Astrocyte (in vitro differentiated cells and primary cell): ENCODE measurements at regions not wholly inside any gene's neighbourhood (a gene's known extent, or its start where the extent isn't known, plus 50 kb on each side); places are given as distances from the start of the nearest gene placed in this dataset.

Source experiments
- DNase-seq: peaks from one replicate; pipeline ENCODE4 v3.0.0-alpha.2; 2010; ENCODE audit warnings: low read depth
- FAIRE-seq: peaks from 2 replicates; lab custom pipeline; 2011; peaks lifted over from hg19 to GRCh38; lab: Jason Lieb, UNC
- H2AFZ ChIP-seq: 2 replicates; pipeline ENCODE4 v1.6.0; 2012; ENCODE audit warnings: low read depth, low read length, inconsistent platforms
- H3K27ac ChIP-seq: 2 replicates; pipeline ENCODE4 v1.5.1; 2011; ENCODE audit warnings: low read depth, low read length, inconsistent platforms
- H3K27me3 ChIP-seq: 2 replicates; pipeline ENCODE4 v1.6.0; 2011; ENCODE audit warnings: low read length, inconsistent platforms; ENCODE audit not compliant: insufficient read depth
- H3K36me3 ChIP-seq: 2 replicates; pipeline ENCODE4 v1.5.1; 2011; ENCODE audit warnings: low read length, inconsistent platforms; ENCODE audit not compliant: insufficient read depth
- H3K4me1 ChIP-seq: 2 replicates; pipeline ENCODE4 v1.5.1; 2011; ENCODE audit warnings: low read length, inconsistent platforms; ENCODE audit not compliant: insufficient read depth
- H3K4me2 ChIP-seq: 2 replicates; pipeline ENCODE4 v1.6.0; 2012; ENCODE audit warnings: low read length, inconsistent platforms
- H3K4me3 ChIP-seq: 2 replicates; pipeline ENCODE4 v1.5.1; 2011; ENCODE audit warnings: low read depth, mild to moderate bottlenecking, low read length, inconsistent platforms; ENCODE audit not compliant: insufficient read depth
- H3K79me2 ChIP-seq: 2 replicates; pipeline ENCODE4 v1.6.0; 2012; ENCODE audit warnings: mild to moderate bottlenecking, low read length, inconsistent platforms; ENCODE audit not compliant: insufficient read depth
- H3K9ac ChIP-seq: 2 replicates; pipeline ENCODE4 v1.6.0; 2012; ENCODE audit warnings: mild to moderate bottlenecking, low read length, inconsistent platforms
- H3K9me3 ChIP-seq: 2 replicates; pipeline ENCODE4 v1.5.1; 2012; ENCODE audit warnings: low read depth, mild to moderate bottlenecking, low read length, inconsistent platforms; ENCODE audit not compliant: insufficient read depth
- H4K20me1 ChIP-seq: 2 replicates; pipeline ENCODE4 v1.6.0; 2012; ENCODE audit warnings: low read length, inconsistent platforms; ENCODE audit not compliant: insufficient read depth
- H3K27ac Mint-ChIP-seq: one replicate; pipeline ENCODE4 v1.8.0; 2021; ENCODE audit warnings: mild to moderate bottlenecking, mixed read lengths; ENCODE audit not compliant: unreplicated experiment
- H3K27me3 Mint-ChIP-seq: one replicate; pipeline ENCODE4 v1.8.0; 2021; ENCODE audit warnings: low read depth, mixed read lengths; ENCODE audit not compliant: unreplicated experiment
- H3K36me3 Mint-ChIP-seq: one replicate; pipeline ENCODE4 v1.8.0; 2021; ENCODE audit warnings: low read depth, mixed read lengths; ENCODE audit not compliant: unreplicated experiment
- H3K4me1 Mint-ChIP-seq: one replicate; pipeline ENCODE4 v1.8.0; 2021; ENCODE audit warnings: low read depth, mixed read lengths; ENCODE audit not compliant: unreplicated experiment
- H3K4me3 Mint-ChIP-seq: one replicate; pipeline ENCODE4 v1.8.0; 2021; ENCODE audit warnings: mild to moderate bottlenecking, moderate library complexity, mixed read lengths; ENCODE audit not compliant: unreplicated experiment
- H3K9me3 Mint-ChIP-seq: one replicate; pipeline ENCODE4 v1.8.0; 2021; ENCODE audit warnings: mild to moderate bottlenecking, mixed read lengths; ENCODE audit not compliant: unreplicated experiment
- CTCF ChIP-seq: IDR thresholded peaks from 2 replicates; pipeline ENCODE4 v1.5.1; 2011; ENCODE audit warnings: low read depth, mild to moderate bottlenecking, inconsistent platforms, low read length, moderate library complexity; ENCODE audit not compliant: insufficient read depth
- EZH2 ChIP-seq: IDR thresholded peaks from 2 replicates; pipeline ENCODE4 v1.6.1; 2012; ENCODE audit warnings: mild to moderate bottlenecking, low read length, inconsistent platforms; ENCODE audit not compliant: insufficient read depth

DNA sequence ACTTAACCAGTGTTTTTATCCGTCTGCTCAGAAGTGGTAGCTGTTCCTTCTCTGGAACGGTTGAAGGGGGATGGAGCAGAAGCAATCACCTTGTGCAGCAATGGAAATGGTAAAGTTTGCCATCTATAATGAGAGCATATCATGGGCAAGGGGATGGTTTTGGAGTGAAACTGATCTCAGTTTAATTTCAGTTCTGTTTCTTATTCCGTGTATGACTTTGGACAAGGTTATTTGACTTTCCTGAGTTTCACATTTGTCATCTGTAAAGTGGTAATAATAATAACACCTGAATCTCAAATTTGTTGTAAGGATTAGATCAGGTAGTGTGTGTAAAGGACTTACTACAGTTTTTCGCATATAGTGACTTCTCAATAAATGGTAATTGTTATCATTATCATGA, 106.1 kb downstream of the PCSK1 start:
- Histone ChIP-seq H3K4me1 (no peaks in the 10 kb centered on the region), H3K4me3 (no peak overlapping the region), H3K4me2 (no peak overlapping the region), H4K20me1 (no peaks in the 10 kb centered on the region), H3K9ac (no peak overlapping the region), H3K79me2 (no peaks in the 10 kb centered on the region), H3K27me3 (no peaks in the 10 kb centered on the region), H3K9me3 (no peaks in the 10 kb centered on the region), H3K27ac (no peak overlapping the region), H3K36me3 (no peaks in the 10 kb centered on the region), H2AFZ (no peak overlapping the region)
- no peaks in the 10 kb centered on the region for H3K36me3 Mint-ChIP-seq
- FAIRE-seq (no peak), DNase-seq (no peak)
- H3K4me1 Mint-ChIP-seq, result peaks cover 26% of the 10 kb centered on the region
- no peak overlapping the region for H3K4me3 Mint-ChIP-seq
- H3K27ac Mint-ChIP-seq, result no peak overlapping the region
- H3K9me3 Mint-ChIP-seq, result peaks cover 2% of the 10 kb centered on the region
- no peak for TF ChIP-seq CTCF
- TF ChIP-seq EZH2, result no peak
- no peaks in the 10 kb centered on the region for H3K27me3 Mint-ChIP-seq

GRCh38 chr5:96324708-96325107, 108.3 kb downstream of the PCSK1 start:
- Mint-ChIP-seq H3K36me3 (no peaks in the 10 kb centered on the region), H3K27me3 (no peaks in the 10 kb centered on the region), H3K9me3 (peaks cover 2% of the 10 kb centered on the region), H3K4me1 (peaks cover 19% of the 10 kb centered on the region), H3K4me3 (no peak overlapping the region), H3K27ac (no peak overlapping the region)
- H3K27me3 ChIP-seq, result no peaks in the 10 kb centered on the region
- no peak overlapping the region for H2AFZ ChIP-seq
- no peaks in the 10 kb centered on the region for H3K79me2 ChIP-seq
- H3K9me3 ChIP-seq, result no peaks in the 10 kb centered on the region
- FAIRE-seq (no peak), DNase-seq (peak; percentile 75)
- no peak overlapping the region for H3K4me3 ChIP-seq
- no peaks in the 10 kb centered on the region for H4K20me1 ChIP-seq
- no peaks in the 10 kb centered on the region for H3K4me1 ChIP-seq
- TF ChIP-seq EZH2, result no peak
- no peak for TF ChIP-seq CTCF
- no peak overlapping the region for H3K27ac ChIP-seq
- H3K36me3 ChIP-seq, result no peaks in the 10 kb centered on the region
- H3K4me2 ChIP-seq, result no peak overlapping the region
- no peak overlapping the region for H3K9ac ChIP-seq

GRCh38 chr5:96322865-96323264, 110.2 kb downstream of the PCSK1 start:
- Histone ChIP-seq H3K4me3 (no peak overlapping the region), H3K4me1 (no peaks in the 10 kb centered on the region), H3K9ac (no peak overlapping the region), H3K9me3 (no peaks in the 10 kb centered on the region), H3K27ac (no peak overlapping the region), H3K79me2 (no peaks in the 10 kb centered on the region), H3K4me2 (no peak overlapping the region), H2AFZ (no peak overlapping the region), H4K20me1 (no peaks in the 10 kb centered on the region), H3K36me3 (no peaks in the 10 kb centered on the region), H3K27me3 (no peaks in the 10 kb centered on the region)
- H3K27me3 Mint-ChIP-seq, result no peaks in the 10 kb centered on the region
- H3K27ac Mint-ChIP-seq, result no peak overlapping the region
- no peak for FAIRE-seq
- DNase-seq, result no peak
- no peaks in the 10 kb centered on the region for H3K36me3 Mint-ChIP-seq
- H3K9me3 Mint-ChIP-seq, result peaks cover 2% of the 10 kb centered on the region
- TF ChIP-seq CTCF, result no peak
- TF ChIP-seq EZH2, result no peak
- H3K4me1 Mint-ChIP-seq, result peaks cover 8% of the 10 kb centered on the region
- no peak overlapping the region for H3K4me3 Mint-ChIP-seq
